GM21360 (cell line): ENCODE measurements at regions not wholly inside any gene's neighbourhood (a gene's known extent, or its start where the extent isn't known, plus 50 kb on each side); places are given as distances from the start of the nearest gene placed in this dataset.
"Not testable (repeated sequence)": the region's sequence is repeated elsewhere in the genome, so short reads cannot be mapped to it uniquely, and the experiment has no call there.

Source experiments
- ATAC-seq: cut with Tn5 transposase; IDR thresholded peaks from one replicate; pipeline ENCODE4 v1.9.1; 2021; ENCODE audit warnings: mild to moderate bottlenecking, moderate library complexity; ENCODE audit not compliant: unreplicated experiment

DNA sequence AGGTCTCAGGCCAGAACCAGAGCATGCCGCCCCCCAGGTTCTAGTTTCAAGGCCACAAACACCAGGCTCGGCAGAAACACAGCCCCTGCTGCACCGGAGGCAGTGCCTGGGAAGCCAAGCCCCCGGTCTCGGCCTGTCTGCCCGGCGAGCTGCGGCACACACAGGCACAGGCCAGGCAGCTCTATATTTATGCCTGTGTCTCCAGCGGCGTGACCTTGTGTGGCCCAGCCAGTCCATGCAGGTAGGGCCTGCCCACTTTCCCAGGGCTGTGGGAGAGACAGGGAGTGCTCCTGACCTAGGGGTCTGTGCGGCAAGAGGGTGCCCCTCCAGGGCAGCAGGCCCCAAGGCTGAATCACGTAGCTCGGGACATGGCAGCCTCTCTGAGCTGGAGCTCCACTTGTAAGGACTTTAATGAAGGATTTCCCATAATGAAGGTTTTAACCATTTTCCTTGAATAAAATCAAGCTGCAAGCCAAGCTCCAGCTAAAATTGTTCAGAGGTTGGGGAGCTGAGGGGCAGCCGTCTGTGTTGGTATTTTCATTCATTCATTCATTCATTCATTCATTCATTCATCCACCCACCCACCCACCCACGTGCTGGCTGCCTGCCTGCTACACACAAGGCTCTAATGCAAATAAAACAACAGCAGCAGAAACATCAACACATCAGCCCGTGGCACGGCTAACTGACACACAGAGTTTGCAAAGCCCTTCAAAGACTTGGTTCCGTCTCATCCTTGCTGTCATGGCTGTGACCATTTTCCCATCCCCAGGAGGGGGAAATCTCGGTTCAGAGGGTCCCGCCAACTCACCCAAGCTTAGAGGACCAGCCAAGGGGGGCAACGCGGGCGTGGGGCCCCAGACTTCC, 92.0 kb downstream of the RFLNA start:
- ATAC-seq: no peak

DNA sequence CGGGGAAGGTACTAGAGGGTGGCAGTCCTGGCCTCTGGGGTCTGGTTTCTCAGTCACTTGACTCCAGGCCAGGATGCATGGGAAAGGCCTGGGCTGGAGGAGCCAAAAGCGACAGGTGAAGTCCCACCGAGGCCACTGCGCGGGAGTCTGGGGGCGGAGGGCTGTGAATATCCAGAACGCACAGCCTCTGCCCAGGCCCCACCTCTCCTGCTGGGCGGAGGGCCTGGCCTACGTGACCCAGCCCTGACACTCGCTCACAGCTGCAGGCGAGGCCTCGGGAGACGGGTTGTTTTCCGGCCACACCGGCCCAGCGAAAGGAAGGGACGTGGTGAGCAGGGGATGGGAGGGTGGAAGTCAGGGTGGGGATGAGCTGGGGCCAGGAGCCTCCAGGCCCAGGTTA, 91.2 kb downstream of the RFLNA start:
- no peak for ATAC-seq

DNA sequence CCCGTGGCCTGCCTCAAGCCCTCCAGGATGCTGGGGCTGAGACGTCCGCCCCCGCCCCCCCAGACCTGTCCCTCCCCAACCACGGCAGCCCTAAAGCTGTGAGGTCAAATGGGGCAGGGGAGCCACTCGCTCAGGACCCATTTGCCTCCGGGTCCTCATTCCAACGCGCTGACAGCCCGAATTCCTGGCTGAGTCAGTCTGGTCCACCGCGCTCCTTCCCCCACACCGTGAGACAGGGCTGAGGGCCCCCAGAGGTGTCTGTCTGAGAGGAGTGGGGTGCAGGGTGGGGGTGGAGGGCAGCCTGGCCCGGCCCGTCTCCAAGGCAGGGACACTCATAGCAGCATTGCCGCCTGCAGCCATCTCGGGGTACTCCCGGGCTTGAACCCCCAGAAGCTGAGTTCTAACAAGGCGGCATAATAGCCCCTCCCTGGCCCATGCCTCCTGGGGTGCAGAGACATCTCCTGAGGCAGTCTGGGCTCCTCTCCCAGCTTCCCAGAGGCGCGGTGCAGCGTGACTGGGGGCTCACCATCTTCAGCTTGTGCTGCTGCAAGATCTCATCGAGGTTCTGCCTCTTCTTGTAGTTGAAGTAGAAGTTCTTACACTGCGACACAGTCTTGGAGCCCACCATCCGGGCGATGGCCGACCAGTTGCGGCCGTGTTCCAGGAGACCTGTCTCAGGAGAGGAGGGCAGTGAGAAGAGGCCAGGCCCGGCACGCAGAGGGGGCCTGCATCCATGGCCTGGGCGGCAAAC, 90.5 kb downstream of the RFLNA start:
- ATAC-seq: no peak

DNA sequence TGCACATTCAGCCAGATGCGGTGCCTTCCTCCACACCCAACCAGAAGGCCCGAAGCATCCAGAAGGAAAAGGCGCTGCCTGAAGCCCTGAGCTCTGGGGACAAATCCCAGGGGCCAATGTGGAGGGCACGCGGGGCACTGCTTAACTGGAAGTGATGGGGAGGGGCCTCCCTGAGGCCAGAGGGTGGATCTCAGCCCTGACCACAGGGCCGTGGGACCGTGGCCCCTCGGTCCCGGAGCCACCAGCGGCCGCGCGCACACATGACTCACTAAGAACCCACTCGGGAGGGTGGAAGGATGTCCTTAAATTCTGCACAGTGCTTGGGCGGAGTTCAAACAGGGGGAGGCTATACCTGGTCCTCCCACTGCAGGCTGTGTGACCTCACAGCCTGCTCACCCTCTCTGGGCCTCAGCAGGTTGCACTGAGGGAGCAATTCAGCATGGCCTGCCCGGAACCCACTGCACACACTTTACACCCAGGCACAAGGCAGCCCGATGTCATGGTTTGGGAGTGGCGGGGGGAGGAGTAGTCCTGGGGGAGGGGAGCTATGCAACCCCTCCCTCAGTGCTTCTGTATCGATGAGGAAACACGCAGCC, 89.5 kb downstream of the RFLNA start:
- no peak for ATAC-seq

DNA sequence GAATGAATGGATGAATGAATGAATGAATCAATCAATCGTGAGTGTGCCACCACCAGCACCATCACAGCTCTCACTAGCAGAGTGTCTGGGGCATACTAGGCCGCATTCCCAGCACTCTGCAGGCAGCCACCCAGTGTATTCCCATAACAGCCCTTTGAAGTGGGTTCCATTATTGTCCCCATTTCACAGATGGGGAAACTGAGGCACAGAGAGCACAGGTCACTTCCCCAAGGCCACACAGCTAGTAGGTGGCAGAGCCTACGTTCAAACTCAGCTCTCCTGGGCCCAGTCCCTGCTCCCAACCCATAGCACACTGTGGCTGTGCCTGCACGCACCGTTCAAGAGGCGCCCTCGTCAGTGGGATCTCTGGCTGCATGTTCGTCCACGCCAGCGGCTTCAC, 88.1 kb downstream of the RFLNA start:
- no peak for ATAC-seq

DNA sequence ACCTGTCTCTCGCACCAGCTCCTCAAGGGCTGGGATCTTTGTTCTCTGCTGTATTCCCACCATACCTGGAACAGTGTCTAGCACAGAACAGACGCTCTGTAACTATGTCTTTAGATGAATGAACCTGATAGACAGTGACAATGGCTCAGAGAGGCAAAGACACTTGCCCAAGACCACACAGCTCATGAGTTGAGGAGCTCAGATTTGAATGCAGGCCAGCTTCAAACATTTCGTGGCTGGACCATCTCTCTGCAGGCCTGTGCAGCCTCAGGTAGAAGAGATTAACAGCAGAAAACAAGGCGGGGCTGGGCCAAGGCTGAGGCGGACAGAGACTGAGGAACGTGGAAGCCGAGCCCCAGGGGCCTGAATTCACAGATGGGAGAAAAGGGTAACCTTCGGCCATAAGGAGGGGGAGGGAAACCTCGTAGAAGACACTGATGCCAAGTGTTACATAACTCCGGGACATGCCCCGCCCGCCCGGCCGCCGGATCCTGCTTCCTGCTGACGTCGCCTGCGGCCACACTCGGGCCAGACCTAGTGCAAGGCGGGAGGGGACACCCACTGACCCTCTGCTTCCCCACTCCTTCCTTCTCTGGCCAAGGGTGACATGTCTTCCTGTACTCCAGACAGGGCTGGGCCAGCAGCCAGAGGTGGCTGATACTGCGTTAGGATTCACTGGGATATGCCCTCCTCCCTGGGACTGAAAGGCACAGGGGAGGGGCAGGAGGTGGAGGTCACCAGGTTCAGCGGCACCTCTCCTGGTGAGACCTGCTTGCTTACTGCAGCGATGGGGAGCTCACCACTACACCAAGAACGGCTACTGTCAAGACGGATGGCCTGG, 86.8 kb downstream of the RFLNA start:
- ATAC-seq: no peak

DNA sequence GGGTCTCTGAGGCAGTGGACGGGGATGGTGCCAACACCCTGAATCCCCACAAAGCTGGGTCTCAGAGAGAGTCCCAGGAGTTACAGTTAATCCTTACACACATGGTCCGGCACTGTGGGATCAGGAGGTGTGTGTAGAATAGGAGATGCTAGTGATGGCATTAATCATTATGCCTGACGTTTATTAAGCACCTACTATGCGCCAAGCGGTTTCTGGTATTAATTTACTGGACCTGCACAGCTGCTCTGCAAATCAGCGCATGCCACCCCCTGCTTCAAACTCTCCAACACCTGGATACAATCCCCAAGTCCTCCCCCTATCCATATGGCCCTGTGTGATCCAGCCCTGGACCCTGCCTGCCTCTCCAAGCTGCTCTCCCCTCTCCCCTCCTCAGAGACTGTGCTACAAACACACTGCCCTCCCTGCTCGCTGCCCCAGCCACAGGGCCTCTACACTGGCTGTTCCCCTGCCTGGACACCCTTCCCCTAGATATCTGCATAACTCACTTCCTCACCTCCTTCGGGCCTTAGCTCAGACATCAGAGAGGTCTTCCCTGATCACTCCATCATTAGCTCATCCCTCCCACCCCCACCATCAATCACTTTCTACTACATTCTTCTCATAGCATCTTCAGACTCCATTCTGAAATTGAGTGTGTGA, 86.0 kb downstream of the RFLNA start:
- ATAC-seq: no peak

DNA sequence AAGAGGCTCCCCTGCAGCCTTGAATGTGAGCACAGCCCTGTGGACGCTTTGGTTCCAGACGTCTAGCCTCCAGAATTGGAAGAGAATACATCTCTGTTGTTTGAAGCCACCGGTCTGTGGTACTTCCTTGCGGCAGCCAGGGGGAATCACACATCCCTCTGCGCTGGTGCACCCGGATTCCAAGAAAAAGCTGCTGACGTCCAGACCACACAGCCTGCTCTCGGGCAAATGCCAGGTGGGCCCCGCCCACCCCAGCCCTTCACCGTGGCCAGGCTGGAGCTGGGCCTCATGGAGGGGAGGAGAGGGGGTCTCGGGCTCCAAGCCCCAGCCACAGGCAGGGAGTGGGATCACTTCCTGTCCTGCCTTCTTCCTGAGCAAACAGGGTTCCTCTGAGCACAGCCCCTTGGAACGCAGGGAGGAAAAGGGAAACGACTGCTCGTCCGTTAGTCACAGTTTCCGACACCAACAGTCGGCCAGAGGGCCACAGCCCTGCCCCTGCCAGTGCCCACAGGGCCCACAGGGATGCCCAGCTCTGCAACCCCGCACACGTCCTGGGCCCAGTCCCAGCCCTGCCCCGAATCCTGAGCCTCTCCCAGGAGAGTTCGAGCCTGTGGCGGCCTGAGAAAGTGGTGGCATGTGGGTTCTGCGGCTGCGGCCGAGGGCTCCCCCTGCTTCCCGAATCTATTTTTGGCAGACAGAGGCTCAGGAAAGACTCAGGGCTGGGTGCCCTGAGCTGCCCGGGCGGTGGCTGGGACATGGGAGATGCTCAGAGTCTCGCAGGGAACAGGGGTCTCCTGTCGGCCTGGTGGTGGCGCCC, 85.3 kb downstream of the RFLNA start:
- no peak for ATAC-seq

DNA sequence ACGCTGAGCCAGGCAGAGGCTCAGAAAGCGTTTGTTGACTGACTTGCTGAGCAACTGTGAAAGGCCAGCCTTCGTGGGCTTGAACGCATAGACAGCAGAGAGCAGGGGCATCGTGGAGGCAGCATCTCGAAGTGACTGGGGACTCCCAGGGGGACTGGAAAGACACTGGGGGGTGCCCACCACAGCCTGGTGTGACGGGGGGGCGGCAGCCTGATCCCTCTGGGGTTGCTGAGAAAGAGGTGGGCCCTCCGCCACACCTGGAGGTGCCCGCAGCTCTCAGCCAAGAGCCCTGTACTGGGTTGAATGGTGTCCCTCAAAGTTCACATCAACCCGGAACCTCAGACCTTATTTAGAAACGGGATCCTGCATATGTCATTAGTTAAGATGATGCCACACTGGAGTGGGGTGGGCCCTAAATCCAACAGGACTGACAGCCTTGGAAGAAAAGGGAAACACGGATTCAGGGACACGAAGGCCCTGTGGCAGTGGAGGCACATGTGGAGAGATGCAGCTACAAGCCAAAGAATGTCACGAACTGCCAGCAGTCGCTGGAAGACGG, 84.6 kb downstream of the RFLNA start:
- ATAC-seq: no peak

DNA sequence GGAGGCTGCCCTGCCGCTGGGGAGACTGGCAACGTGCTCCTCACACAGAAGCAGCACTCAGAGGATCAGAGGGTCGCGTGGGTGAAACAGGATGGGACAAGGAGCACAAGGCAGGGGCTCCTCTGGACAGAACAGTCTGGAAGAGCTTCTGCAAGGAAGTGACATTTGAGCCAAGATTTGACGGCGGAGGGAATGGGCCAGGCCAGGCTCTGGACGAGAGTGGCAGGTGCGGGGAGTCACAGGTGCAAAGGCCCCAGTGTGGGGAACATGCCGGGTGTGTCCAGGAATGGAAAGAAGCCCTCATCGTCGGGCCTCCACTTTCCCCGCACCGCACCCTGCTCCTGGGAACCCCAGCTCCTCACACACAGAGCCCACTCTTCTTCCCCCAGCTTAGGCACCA, 84.0 kb downstream of the RFLNA start:
- ATAC-seq: no peak

DNA sequence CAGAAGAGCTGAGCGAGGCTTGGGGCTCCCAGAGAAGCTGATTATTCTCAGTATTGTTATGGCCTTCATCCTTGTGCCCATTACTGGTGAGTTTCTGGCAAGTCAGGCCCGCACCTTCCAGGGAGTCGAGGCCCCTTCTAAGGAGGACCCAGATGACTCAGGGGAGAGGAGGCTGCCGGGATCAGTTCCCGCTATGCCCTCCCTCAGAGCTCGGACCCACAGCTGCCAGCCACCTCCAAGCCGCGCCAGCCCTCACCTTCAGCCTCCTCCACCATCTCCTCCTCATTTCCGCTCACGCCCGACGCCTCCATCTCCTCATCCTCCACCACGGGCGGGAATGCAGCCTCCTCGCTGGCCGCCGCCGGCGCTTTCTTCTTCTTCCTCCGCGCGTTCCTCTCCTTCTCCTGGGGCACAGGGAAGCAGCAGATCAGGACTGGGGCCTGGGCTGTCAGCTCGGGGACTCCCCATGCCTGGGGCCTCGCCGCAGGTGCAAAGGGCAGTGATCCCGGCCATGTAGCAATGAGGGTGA, 83.2 kb downstream of the RFLNA start:
- no peak for ATAC-seq

DNA sequence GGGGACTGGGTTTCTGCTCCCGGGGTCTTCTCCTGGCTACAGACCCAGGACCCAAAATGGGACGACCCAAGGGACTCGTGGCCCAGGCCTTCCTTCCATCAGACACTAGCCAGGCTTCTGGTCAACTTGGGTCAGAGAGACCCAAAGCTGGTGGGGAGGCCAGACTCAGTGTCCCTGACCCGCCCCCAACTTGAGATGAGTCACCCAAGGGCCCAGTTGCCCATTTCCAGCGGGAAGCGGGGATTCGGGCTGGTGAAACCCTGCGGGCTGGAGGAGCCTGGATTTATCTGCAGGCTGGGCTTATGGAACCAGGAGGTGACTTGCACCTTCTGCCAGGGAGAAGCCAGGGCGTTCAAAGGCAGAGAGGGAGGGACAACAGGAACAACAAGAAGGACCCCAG, 81.5 kb downstream of the RFLNA start:
- no peak for ATAC-seq

DNA sequence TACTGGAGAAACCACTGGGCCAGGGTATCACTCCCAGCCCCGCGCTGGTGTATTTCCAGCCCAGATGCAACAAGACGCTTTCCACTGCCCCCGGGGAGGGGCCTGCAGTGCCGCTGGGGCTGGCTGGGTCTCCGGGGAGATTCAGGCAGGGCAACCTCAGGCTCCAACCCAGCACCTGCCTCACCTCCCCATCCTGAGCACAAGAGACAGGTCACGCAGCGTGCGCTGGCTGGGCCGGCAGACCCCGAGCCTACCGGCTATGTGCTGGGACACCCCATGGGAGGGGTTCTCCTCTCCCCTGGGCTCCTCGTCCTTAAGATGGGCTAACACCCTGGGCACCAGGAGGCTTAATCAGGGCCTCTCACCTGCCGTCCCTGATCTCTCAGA, 80.9 kb downstream of the RFLNA start:
- ATAC-seq: no peak

DNA sequence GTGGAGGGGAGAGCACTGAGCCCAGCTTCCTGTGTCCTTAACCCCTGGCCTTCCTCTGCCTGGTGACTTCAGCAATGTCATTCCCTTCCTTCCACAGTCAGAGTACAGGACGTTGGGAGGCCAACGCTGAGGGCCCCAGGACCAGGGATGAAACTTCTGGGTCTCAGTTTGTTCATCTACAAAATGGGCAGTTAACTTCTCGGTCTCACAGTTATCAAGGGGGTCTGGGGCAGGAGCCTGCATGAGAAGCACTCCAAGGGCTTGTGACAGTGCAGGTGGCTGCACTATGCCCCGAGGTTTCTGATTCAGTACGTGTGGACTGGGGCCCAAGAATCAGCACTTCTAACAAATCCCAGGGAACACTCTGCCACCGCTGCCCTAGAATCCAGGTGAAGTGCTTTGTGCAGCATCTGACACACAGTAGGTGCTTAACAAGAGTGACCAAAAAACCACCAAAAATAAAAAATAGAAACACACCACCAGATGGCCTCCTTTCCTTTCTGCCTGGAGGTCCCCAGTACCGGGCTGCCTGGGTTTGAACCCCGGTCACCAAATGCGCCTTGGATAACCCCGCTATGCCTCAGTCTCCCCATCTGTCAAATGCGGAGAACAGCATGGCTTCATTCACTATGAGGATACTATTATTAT, 80.4 kb downstream of the RFLNA start:
- ATAC-seq: no peak

DNA sequence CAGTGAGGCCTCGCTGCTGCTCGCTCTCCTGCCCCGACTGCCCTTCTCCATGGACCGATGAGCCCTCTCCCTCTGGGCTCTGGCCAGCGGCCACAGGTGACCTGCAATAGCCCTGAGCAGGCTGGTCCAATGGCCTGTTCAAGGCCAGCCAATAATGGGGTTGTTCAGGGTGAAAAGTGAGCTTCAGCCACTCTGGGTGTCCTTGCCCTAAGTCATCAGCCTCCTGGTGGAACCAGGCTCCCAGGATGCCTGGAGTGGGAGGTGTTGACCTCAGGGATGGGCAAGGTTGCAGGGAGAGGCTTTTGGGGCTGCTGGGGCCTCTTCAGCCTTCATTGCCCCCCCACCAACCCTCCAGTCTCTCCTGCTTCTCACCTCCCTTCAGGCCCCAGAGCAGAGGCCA, 79.7 kb downstream of the RFLNA start:
- no peak for ATAC-seq

DNA sequence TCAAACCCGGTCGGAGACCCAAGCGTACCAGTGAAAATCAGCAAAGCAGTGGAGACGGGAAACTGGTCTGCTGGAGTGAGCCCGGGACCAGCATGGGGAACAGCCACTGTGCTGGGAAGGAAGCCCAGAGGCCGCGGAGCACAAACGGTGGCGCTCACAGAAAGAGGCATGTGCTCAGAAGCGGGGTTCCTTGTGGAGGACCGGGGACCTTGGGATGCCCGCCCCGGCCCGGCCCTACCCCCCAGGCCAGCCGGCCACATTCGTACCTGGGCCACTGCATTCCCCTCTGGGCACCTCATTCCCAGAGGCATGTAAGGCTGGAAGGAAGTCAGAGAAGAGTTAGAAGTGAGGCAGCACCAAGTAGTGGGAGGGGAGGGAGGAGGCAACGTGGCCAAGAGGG, 79.3 kb downstream of the RFLNA start:
- no peak for ATAC-seq

DNA sequence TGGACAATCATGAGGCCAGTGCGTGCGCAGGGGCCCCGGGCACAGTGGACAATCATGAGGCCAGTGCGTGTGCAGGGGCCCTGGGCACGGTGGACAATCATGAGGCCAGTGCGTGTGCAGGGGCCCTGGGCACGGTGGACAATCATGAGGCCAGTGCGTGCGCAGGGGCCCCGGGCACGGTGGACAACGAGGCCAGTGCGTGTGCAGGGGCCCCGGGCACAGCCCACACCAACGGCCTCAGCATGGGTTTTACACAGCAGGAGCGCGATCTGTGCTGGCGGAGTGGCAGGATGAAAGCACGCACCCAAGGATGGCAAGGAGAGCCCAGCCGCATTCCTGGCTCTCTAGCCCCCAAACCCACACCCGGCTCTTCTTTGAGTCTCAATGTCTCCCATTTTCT, 78.8 kb downstream of the RFLNA start:
- not testable (repeated sequence) for ATAC-seq

DNA sequence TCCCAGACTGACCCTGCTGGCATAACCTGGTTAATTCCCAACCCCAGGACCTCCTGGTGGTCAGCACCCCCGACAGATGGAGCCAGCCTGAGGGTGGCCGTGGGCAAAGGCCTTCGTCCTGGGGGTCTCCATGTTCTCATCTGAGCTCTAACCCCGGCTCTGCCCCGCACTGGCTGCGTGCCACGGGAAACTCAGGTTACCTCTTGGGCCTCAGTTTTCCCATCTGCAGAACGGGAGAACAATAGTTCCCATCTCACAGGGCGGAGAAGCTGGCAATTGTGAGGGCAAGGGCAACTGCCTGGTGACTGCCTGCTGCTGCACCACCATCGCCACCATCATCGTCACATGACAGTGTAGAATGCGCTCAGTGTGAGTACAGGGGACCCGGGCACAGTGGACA, 77.9 kb downstream of the RFLNA start:
- ATAC-seq: no peak
